ENCODE measurements at regions not wholly inside any gene's neighbourhood (a gene's known extent, or its start where the extent isn't known, plus 50 kb on each side); places are given as distances from the start of the nearest gene placed in this dataset.

GRCh38 chr4:188697243-188697642 lies 558.0 kb downstream of the TRIML1 start:
- POLR2A ChIA-PET = no interaction called here
- intact Hi-C loops (cut with micrococcal nuclease; ENCODE audit: unreplicated experiment) (no loop called here), in situ Hi-C loops (cut with HindIII; ENCODE audit: low pct_unique_long_range_greater_than_20kb, low sequenced_read_pairs) (no loop called here)
- Histone ChIP-seq H3K4me1 (ENCODE audit: control insufficient read depth, insufficient read depth, low read length) (no peaks in the 10 kb centered on the region), H3K27ac (ENCODE audit: low read length) (no peak overlapping the region), H3K27me3 (ENCODE audit: control insufficient read depth, insufficient read depth, low read length) (no peaks in the 10 kb centered on the region), H3K9me3 (ENCODE audit: control insufficient read depth, insufficient read depth, low read depth, low read length) (no peaks in the 10 kb centered on the region), H3K36me3 (ENCODE audit: control insufficient read depth, insufficient read depth, low read length) (no peaks in the 10 kb centered on the region; the same call in 1 of the 2 replicates), H3K4me3 (ENCODE audit: low read depth in 2 of 2, low read length in 2 of 2) (no peak overlapping the region)
- DNase-seq (ENCODE audit: low read depth, low spot score) (no peak), ATAC-seq (no peak)
- no TSS peak for BruUV-seq (replicated peaks)
- TF ChIP-seq CTCF (IDR thresholded peaks at IDR 0.05) = no peak
- no peak for TF ChIP-seq POLR2AphosphoS5 (IDR thresholded peaks at IDR 0.05; ENCODE audit: low read depth, low read length)
- no peak for TF ChIP-seq SIN3A (IDR thresholded peaks at IDR 0.05; ENCODE audit: borderline replicate concordance, insufficient read depth, low read depth, low read length)
- TF ChIP-seq TCF7L2 (IDR thresholded peaks at IDR 0.05; ENCODE audit: low read depth, low read length) = no peak
- no peak for TF ChIP-seq REST (IDR thresholded peaks at IDR 0.05; ENCODE audit: insufficient read depth in 1 of 2, low read depth in 2 of 2, low read length in 1 of 2)
- CTCF ChIA-PET = no interaction called here

GRCh38 chr4:188701952-188702351 lies 562.7 kb downstream of the TRIML1 start:
- intact Hi-C loops (cut with micrococcal nuclease; ENCODE audit: unreplicated experiment) (no loop called here), in situ Hi-C loops (cut with HindIII; ENCODE audit: low pct_unique_long_range_greater_than_20kb, low sequenced_read_pairs) (no loop called here)
- no TSS peak for BruUV-seq (replicated peaks)
- DNase-seq (ENCODE audit: low read depth, low spot score) = no peak
- ChIA-PET POLR2A (no interaction called here), CTCF (no interaction called here)
- TF ChIP-seq REST (IDR thresholded peaks at IDR 0.05; ENCODE audit: insufficient read depth in 1 of 2, low read depth in 2 of 2, low read length in 1 of 2) (no peak), POLR2AphosphoS5 (IDR thresholded peaks at IDR 0.05; ENCODE audit: low read depth, low read length) (no peak), TCF7L2 (IDR thresholded peaks at IDR 0.05; ENCODE audit: low read depth, low read length) (no peak), CTCF (IDR thresholded peaks at IDR 0.05) (no peak), SIN3A (IDR thresholded peaks at IDR 0.05; ENCODE audit: borderline replicate concordance, insufficient read depth, low read depth, low read length) (no peak)
- H3K27me3 ChIP-seq (ENCODE audit: control insufficient read depth, insufficient read depth, low read length) = no peaks in the 10 kb centered on the region
- no peaks in the 10 kb centered on the region for H3K36me3 ChIP-seq (ENCODE audit: control insufficient read depth, insufficient read depth, low read length)
- no peaks in the 10 kb centered on the region for H3K4me1 ChIP-seq (ENCODE audit: control insufficient read depth, insufficient read depth, low read length)
- no peak overlapping the region for H3K27ac ChIP-seq (ENCODE audit: low read length)
- ATAC-seq = no peak
- H3K9me3 ChIP-seq (ENCODE audit: control insufficient read depth, insufficient read depth, low read depth, low read length) = no peaks in the 10 kb centered on the region
- no peak overlapping the region for H3K4me3 ChIP-seq (ENCODE audit: low read depth in 2 of 2, low read length in 2 of 2)
